ENCODE measurements at regions not wholly inside any gene's neighbourhood (a gene's known extent, or its start where the extent isn't known, plus 50 kb on each side); places are given as distances from the start of the nearest gene placed in this dataset.
"Not testable (repeated sequence)": the region's sequence is repeated elsewhere in the genome, so short reads cannot be mapped to it uniquely, and the experiment has no call there.

GRCh38 chr11:45384711-45385241, 98.6 kb upstream of the SYT13 start:
- no peak for DNase-seq (ENCODE audit: low spot score)

- no peak for DNase-seq (ENCODE audit: low spot score)
These were observed 97.9 kb upstream of the SYT13 start for GRCh38 chr11:45384016-45384415.

DNA sequence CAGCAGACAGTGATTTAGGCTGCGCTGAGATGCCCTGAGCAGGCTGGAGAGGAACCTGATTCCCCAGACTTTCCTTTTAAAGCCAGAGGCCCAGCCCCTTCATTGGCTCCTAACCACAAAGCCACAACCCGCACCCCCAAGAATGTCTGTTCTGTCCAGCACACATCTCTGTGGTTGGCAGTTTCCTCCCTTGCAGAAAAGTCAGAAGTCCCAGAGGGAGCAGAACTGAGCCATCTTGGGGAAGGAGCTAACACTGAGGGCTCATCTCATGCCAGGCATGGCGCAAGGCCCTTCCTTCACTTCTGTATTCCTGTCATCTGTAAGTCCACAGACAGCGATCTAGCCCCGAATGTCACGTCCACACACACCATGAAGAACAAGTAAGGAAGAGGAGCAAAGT, 97.1 kb upstream of the SYT13 start:
- no peak for DNase-seq (ENCODE audit: low spot score)

GRCh38 chr11:45382133-45382878, 96.2 kb upstream of the SYT13 start:
- no peak for DNase-seq (ENCODE audit: low spot score)

GRCh38 chr11:45379162-45379863, 93.2 kb upstream of the SYT13 start:
- DNase-seq (ENCODE audit: low spot score), result no peak

GRCh38 chr11:45378516-45378915, 92.4 kb upstream of the SYT13 start:
- no peak for DNase-seq (ENCODE audit: low spot score)

GRCh38 chr11:45374653-45375059, 88.5 kb upstream of the SYT13 start:
- no peak for DNase-seq (ENCODE audit: low spot score)

DNA sequence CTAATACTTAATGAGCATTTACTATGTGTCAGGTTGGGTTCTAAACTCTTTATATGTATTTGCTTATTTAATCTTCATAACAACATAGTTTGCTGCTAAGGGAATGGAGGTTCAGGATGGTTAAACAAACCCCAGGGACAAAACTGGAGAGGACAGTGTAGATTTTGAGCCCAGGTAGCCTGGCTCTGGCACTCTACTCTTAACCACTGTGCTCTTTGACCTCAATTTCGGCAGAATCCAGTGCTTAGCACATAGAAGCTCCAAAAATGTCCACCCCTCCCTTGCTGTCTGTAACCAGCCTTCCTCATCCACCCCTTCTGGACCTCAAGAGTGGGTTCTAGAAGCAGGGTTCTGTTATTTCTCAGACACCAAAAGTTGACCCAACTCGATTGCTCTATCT, 88.0 kb upstream of the SYT13 start:
- no peak for DNase-seq (ENCODE audit: low spot score)

GRCh38 chr11:45373506-45374035, 87.4 kb upstream of the SYT13 start:
- no peak for DNase-seq (ENCODE audit: low spot score)

DNA sequence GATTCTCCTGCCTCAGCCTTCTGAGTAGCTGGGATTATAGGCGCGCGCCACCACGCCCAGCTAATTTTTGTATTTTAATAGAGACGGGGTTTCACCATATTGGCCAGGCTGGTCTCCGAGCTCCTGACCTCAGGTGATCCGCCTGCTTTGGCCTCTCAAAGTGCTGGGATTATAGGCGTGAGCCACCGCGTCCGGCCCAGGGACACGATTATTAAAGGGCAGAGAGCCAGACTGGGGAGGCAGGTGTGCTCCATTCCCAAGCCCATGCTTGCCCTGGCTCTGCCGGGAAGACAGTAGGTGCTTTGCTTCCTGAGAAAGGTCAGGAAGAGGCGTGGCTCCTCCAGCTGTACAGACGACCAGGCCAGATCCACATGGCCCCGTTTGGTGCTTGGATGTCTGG, 86.3 kb upstream of the SYT13 start:
- not testable (repeated sequence) for DNase-seq (ENCODE audit: low spot score)

GRCh38 chr11:45371251-45372115, 85.3 kb upstream of the SYT13 start:
- DNase-seq (ENCODE audit: low spot score), result peak; percentile 78

DNA sequence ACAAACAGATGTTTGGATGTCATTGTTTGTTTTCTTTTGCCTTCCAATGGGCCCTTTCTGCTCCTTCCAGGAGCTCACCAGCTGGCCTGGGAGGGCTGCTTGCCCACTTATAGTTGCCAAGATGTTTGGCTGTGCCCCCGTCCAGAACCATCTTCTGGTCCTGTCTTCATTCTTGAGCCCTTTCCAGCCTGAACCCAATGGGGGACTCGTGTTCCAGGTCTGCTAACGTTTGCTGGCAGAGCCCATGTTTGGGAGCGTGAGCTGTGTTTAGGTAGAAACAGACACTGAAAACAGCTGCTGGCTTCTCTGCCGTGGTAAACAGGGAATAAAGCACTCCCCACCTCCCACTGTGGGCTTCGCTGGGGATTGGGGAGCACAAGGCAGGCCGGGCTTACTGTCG, 83.2 kb upstream of the SYT13 start:
- DNase-seq (ENCODE audit: low spot score), result no peak

GRCh38 chr11:45368697-45369096, 82.6 kb upstream of the SYT13 start:
- DNase-seq (ENCODE audit: low spot score), result no peak

GRCh38 chr11:45366619-45367190, 80.6 kb upstream of the SYT13 start:
- DNase-seq (ENCODE audit: low spot score), result no peak

GRCh38 chr11:45365961-45366618, 79.9 kb upstream of the SYT13 start:
- DNase-seq (ENCODE audit: low spot score), result no peak

GRCh38 chr11:45362636-45363035, 76.5 kb upstream of the SYT13 start:
- DNase-seq (ENCODE audit: low spot score), result no peak

DNA sequence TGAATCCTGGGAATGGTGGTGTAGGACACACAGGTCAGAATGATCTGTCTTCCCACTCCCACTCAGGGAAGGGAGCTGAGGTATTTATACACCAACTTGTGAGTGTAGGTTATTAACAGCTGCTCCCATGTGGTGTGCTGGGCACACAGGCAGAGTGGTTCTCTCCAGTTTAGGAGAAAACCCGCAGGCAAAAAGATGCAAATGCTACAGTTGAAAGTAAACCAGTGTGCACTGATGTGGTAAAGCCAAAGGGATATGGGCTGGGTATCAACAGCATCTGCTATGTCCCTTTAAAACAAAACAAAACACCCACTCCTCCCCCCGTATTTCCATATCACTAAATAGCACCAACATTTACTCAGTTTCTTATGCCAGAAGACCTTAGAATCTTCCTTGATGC, 75.4 kb upstream of the SYT13 start:
- DNase-seq (ENCODE audit: low spot score), result no peak

GRCh38 chr11:45355706-45356041, 69.5 kb upstream of the SYT13 start:
- no peak for DNase-seq (ENCODE audit: low spot score)

DNA sequence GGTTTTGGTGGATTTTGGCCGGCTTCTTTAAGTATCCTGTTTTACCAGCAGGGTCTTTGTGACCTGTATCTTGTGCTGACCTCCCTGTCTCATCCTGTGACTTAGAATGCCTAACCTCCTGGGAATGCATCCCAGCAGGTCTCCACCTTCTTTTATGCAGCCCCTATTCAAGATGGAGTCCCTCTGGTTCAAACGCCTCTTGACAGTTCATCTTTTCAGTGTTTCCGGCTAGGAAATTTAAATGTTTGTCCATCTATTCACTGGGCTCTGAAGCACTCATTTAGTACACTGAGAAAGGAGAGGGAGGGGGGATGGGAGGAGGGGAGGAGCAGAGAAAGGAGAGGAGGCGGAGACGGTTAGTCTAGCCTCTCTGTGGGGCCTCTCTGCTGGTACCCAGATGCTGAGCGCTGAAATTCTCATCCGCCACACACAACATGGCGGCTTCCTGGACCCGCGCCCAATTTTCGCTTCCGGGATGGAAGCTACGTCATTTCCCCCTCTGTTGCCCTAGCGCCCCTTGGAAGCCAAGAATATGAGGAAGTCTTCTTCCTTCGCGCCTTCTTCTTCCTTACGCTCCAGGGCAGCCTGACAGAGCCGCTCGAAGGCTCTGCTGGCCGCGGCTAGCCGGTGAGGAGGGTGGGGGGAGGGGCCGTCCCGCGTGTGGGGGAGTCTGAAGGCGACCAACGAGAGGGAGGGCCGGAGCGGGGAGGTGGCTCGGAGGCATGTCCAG, 69.0 kb upstream of the SYT13 start:
- DNase-seq (ENCODE audit: low spot score), result peak; percentile 83

GRCh38 chr11:45348729-45349128, 62.6 kb upstream of the SYT13 start:
- no peak for DNase-seq (ENCODE audit: low spot score)

All from germinal center (tissue), 1 donor.